Kidney epithelial cell (primary cell): ENCODE measurements at regions not wholly inside any gene's neighbourhood (a gene's known extent, or its start where the extent isn't known, plus 50 kb on each side); places are given as distances from the start of the nearest gene placed in this dataset.

Experiments
- DNase-seq: peaks from one replicate; pipeline ENCODE4 v3.0.0-alpha.2; 2010; ENCODE audit warnings: low read depth
- H3K27me3 ChIP-seq: 2 replicates; pipeline ENCODE4 v1.6.0; 2011; ENCODE audit warnings: low read length; ENCODE audit not compliant: control insufficient read depth, insufficient read depth
- H3K36me3 ChIP-seq: 2 replicates; pipeline ENCODE4 v1.5.1; 2011; ENCODE audit warnings: low read length; ENCODE audit not compliant: control insufficient read depth, insufficient read depth
- H3K4me3 ChIP-seq: 2 replicates; pipeline ENCODE4 v1.5.1; 2011; ENCODE audit warnings: low read depth, mild to moderate bottlenecking, control low read depth, low read length
- CTCF ChIP-seq: IDR thresholded peaks from 2 replicates; pipeline ENCODE4 v1.5.1; 2011; ENCODE audit warnings: mild to moderate bottlenecking, moderate library complexity, low read length, control low read depth, inconsistent platforms; ENCODE audit not compliant: insufficient read depth, poor library complexity, severe bottlenecking

DNA sequence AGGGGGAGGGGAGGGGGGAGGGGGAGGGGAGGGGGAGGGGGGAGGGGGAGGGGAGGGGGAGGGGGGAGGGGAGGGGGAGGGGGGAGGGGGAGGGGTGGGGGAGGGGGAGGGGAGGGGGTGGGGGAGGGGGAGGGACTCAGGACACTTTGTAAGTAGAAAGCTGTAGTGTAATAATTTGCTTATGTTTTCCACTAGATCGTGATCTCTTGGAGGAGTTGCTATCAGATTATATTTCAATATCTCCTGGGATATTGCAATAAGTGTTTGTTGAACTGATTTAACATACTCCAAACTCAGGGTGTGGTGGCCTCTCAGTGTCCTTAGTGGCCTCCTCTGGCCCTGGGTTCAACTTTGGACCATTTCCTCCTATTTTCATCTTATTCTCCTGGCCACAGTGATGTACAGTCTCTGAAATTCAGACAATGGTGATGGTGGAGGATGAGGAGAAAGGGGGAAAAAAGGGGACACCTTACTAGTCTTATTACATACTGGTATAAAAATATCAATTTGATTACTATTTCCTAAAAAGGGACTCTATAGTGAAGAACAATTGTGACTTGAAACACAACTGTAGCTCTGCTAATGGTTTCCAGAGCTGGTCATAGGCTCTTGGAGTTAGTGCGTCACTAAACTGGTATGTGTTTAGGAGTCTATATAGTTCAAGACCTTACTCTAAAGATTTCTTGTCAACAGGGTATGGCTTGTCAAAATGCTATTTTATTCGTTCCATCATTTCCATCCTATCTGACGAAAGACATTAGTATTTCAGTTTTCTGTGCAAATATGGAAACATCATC lies 89.6 kb downstream of the DDX1 start:
- Histone ChIP-seq H3K4me3 (no peak overlapping the region), H3K36me3 (no peaks in the 10 kb centered on the region), H3K27me3 (no peaks in the 10 kb centered on the region)
- no peak for TF ChIP-seq CTCF
- DNase-seq = no peak

- no peaks in the 10 kb centered on the region for H3K36me3 ChIP-seq
- H3K27me3 ChIP-seq = no peaks in the 10 kb centered on the region
- no peak for DNase-seq
- no peak for TF ChIP-seq CTCF
- no peak overlapping the region for H3K4me3 ChIP-seq
Observed at GRCh38 chr2:15682354-15682753, 90.7 kb downstream of the DDX1 start.

DNA sequence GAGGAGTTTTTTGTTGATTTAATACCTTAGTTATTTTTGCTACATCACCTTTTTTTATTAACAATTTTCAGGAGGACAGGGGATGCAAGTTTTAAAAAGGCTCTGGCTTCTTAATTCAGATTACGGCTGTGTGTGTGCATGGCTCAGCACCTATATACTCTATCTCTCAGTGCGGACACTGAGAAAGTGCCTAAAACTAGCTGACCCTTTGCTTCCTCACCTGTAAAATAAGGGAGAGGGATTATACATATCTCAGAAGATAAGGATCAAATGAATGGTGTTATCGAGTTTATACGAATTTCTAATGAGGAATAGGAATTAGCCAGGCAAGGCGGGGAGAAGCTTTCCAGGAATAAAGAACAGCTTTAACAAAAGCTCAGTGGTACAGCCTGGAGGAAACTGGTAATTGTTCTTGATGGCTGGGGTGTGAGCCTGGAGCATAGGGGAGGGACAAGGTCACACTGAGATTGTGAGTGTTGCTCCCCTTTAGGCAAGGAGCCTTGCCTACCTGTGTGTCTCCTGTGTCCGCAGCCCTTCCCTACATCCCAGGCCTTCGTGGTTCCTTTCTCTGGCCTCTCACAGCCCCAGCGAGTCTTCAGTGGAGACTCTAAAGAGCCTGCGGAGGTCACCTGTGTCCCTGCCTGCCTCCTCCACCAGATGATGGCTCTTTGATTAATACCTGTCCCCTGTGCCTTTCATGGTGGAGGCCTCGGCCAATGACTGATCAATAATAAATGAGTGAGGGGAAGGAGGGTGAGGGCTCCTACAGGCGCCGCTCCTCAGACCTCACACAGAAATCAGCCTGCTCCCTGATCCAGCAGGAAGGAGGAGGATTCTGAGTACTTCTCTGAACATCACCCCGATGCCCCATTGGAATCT lies 92.7 kb downstream of the DDX1 start:
- no peak for DNase-seq
- H3K27me3 ChIP-seq = no peaks in the 10 kb centered on the region
- H3K36me3 ChIP-seq = no peaks in the 10 kb centered on the region
- no peak for TF ChIP-seq CTCF
- no peak overlapping the region for H3K4me3 ChIP-seq

- H3K36me3 ChIP-seq = no peaks in the 10 kb centered on the region
- no peak overlapping the region for H3K4me3 ChIP-seq
- DNase-seq = no peak
- TF ChIP-seq CTCF = no peak
- no peaks in the 10 kb centered on the region for H3K27me3 ChIP-seq
Observed at GRCh38 chr2:15685143-15685542, 93.5 kb downstream of the DDX1 start.

- Histone ChIP-seq H3K4me3 (no peak overlapping the region), H3K27me3 (no peaks in the 10 kb centered on the region), H3K36me3 (no peaks in the 10 kb centered on the region)
- no peak for TF ChIP-seq CTCF
- DNase-seq = no peak
Observed at GRCh38 chr2:15686643-15687042, 95.0 kb downstream of the DDX1 start.
